Upper lobe of left lung (tissue), 4 donors: ENCODE measurements at regions not wholly inside any gene's neighbourhood (a gene's known extent, or its start where the extent isn't known, plus 50 kb on each side); places are given as distances from the start of the nearest gene placed in this dataset.

Experiments used
- CTCF ChIP-seq, 6 experiments: fragments of 450-650 bp in 4 of 6; fragments of 200-600 bp in 2 of 6; sonication (generic) in 2 of 6; IDR thresholded peaks; one replicate each; pipeline ENCODE4 v1.5.1; 2016 to 2019; ENCODE audit warnings: antibody characterized with exemption in 6 of 6
- POLR2A ChIP-seq, 4 donors: fragments of 450-650 bp; IDR thresholded peaks; one replicate each; pipeline ENCODE4 v1.5.1; 2016 to 2017; ENCODE audit warnings: antibody characterized with exemption in 4 of 4, mild to moderate bottlenecking in 2 of 4
- POLR2AphosphoS5 ChIP-seq, 2 donors: sonication (generic); formaldehyde crosslinking; IDR thresholded peaks; one replicate each; pipeline ENCODE4 v1.5.1; 2017; ENCODE audit warnings: antibody characterized with exemption in 2 of 2

- TF ChIP-seq CTCF (IDR thresholded peaks at IDR 0.05) = peak; percentile 73 to 88 (median 84)
- no peak for TF ChIP-seq POLR2A (IDR thresholded peaks at IDR 0.05)
- no peak for TF ChIP-seq POLR2AphosphoS5 (IDR thresholded peaks at IDR 0.05)
Observed at GRCh38 chr4:177250056-177250696, 59.5 kb upstream of the NEIL3 start.
